ENCODE measurements at regions not wholly inside any gene's neighbourhood (a gene's known extent, or its start where the extent isn't known, plus 50 kb on each side); places are given as distances from the start of the nearest gene placed in this dataset.

GRCh38 chr6:51093871-51094270 is 275.2 kb downstream of the TFAP2B start:
- H4K8ac ChIP-seq (ENCODE audit: low read depth, low read length): no peak overlapping the region
- H3K9me3 ChIP-seq (ENCODE audit: insufficient read depth, low read depth, low read length): no peaks in the 10 kb centered on the region
- no CpG with 5 or more reads among the region's 3 CpGs for WGBS (ENCODE audit: extremely low coverage, insufficient coverage, insufficient read length)
- no peak overlapping the region for H4K12ac ChIP-seq (ENCODE audit: low read depth, low read length)
- H3K27ac ChIP-seq (ENCODE audit: low read depth, low read length): no peak overlapping the region
- no peak overlapping the region for H2BK120ac ChIP-seq (ENCODE audit: insufficient read depth, low read length, poor library complexity)
- peaks cover 3% of the 10 kb centered on the region for H3K27me3 ChIP-seq (ENCODE audit: insufficient read depth, low read length)
- no peak overlapping the region for H2BK12ac ChIP-seq (ENCODE audit: low read length)
- H3K79me1 ChIP-seq (ENCODE audit: low read length): no peaks in the 10 kb centered on the region
- no peak overlapping the region for H2AFZ ChIP-seq (ENCODE audit: insufficient read depth, low read length, poor library complexity)
- no peak overlapping the region for H3K4me3 ChIP-seq (ENCODE audit: low read depth, low read length)
- no peak overlapping the region for H3K4ac ChIP-seq (ENCODE audit: low read depth, low read length)
- no peak overlapping the region for H2AK5ac ChIP-seq (ENCODE audit: low read length)
- no peaks in the 10 kb centered on the region for H3K36me3 ChIP-seq (ENCODE audit: control insufficient read depth in 1 of 2, insufficient read depth in 2 of 2, low read length in 2 of 2)
- no peak overlapping the region for H3K18ac ChIP-seq (ENCODE audit: low read length)
- no peak overlapping the region for H3K14ac ChIP-seq (ENCODE audit: low read length)
- H3K4me2 ChIP-seq (ENCODE audit: low read length): no peak overlapping the region
- H3K23ac ChIP-seq (ENCODE audit: low read length): no peak overlapping the region
- H3K4me1 ChIP-seq (ENCODE audit: control insufficient read depth in 1 of 2, insufficient read depth in 2 of 2, low read length in 2 of 2): peaks cover 0 to 4% of the 10 kb centered on the region in 2 experiments
- no peak for DNase-seq
- no peaks in the 10 kb centered on the region for H3K79me2 ChIP-seq (ENCODE audit: control insufficient read depth, insufficient read depth, low read length, poor library complexity)
- no peak overlapping the region for H3K9ac ChIP-seq (ENCODE audit: low read length)
- H4K91ac ChIP-seq (ENCODE audit: low read depth, low read length): no peak overlapping the region
- H2BK5ac ChIP-seq (ENCODE audit: low read depth, low read length, poor library complexity): no peak overlapping the region

GRCh38 chr6:51094271-51094670 is 275.6 kb downstream of the TFAP2B start:
- no peak overlapping the region for H3K23ac ChIP-seq (ENCODE audit: low read length)
- H2BK12ac ChIP-seq (ENCODE audit: low read length): no peak overlapping the region
- no peak overlapping the region for H4K8ac ChIP-seq (ENCODE audit: low read depth, low read length)
- H3K4me2 ChIP-seq (ENCODE audit: low read length): no peak overlapping the region
- no peaks in the 10 kb centered on the region for H3K9me3 ChIP-seq (ENCODE audit: insufficient read depth, low read depth, low read length)
- H2AFZ ChIP-seq (ENCODE audit: insufficient read depth, low read length, poor library complexity): no peak overlapping the region
- H3K9ac ChIP-seq (ENCODE audit: low read length): no peak overlapping the region
- no peak overlapping the region for H3K27ac ChIP-seq (ENCODE audit: low read depth, low read length)
- no peaks in the 10 kb centered on the region for H3K79me2 ChIP-seq (ENCODE audit: control insufficient read depth, insufficient read depth, low read length, poor library complexity)
- no peak overlapping the region for H2BK5ac ChIP-seq (ENCODE audit: low read depth, low read length, poor library complexity)
- H2AK5ac ChIP-seq (ENCODE audit: low read length): no peak overlapping the region
- no peaks in the 10 kb centered on the region for H3K36me3 ChIP-seq (ENCODE audit: control insufficient read depth in 1 of 2, insufficient read depth in 2 of 2, low read length in 2 of 2)
- H3K4ac ChIP-seq (ENCODE audit: low read depth, low read length): no peak overlapping the region
- no CpG with 5 or more reads among the region's 1 CpG for WGBS (ENCODE audit: extremely low coverage, insufficient coverage, insufficient read length)
- H3K27me3 ChIP-seq (ENCODE audit: insufficient read depth, low read length): peaks cover 3% of the 10 kb centered on the region
- no peaks in the 10 kb centered on the region for H3K79me1 ChIP-seq (ENCODE audit: low read length)
- H3K4me1 ChIP-seq (ENCODE audit: control insufficient read depth in 1 of 2, insufficient read depth in 2 of 2, low read length in 2 of 2): peaks cover 0 to 4% of the 10 kb centered on the region in 2 experiments
- H3K18ac ChIP-seq (ENCODE audit: low read length): no peak overlapping the region
- no peak overlapping the region for H2BK120ac ChIP-seq (ENCODE audit: insufficient read depth, low read length, poor library complexity)
- no peak overlapping the region for H4K91ac ChIP-seq (ENCODE audit: low read depth, low read length)
- no peak overlapping the region for H3K4me3 ChIP-seq (ENCODE audit: low read depth, low read length)
- no peak overlapping the region for H4K12ac ChIP-seq (ENCODE audit: low read depth, low read length)
- no peak for DNase-seq
- H3K14ac ChIP-seq (ENCODE audit: low read length): no peak overlapping the region

GRCh38 chr6:51098246-51098645 is 279.6 kb downstream of the TFAP2B start:
- no peaks in the 10 kb centered on the region for H3K79me1 ChIP-seq (ENCODE audit: low read length)
- H3K4me3 ChIP-seq (ENCODE audit: low read depth, low read length): no peak overlapping the region
- H3K4ac ChIP-seq (ENCODE audit: low read depth, low read length): no peak overlapping the region
- DNase-seq: no peak
- H3K9ac ChIP-seq (ENCODE audit: low read length): no peak overlapping the region
- H2AFZ ChIP-seq (ENCODE audit: insufficient read depth, low read length, poor library complexity): no peak overlapping the region
- H2AK5ac ChIP-seq (ENCODE audit: low read length): no peak overlapping the region
- H2BK5ac ChIP-seq (ENCODE audit: low read depth, low read length, poor library complexity): no peak overlapping the region
- no peak overlapping the region for H4K91ac ChIP-seq (ENCODE audit: low read depth, low read length)
- H2BK120ac ChIP-seq (ENCODE audit: insufficient read depth, low read length, poor library complexity): no peak overlapping the region
- H3K27ac ChIP-seq (ENCODE audit: low read depth, low read length): no peak overlapping the region
- H4K12ac ChIP-seq (ENCODE audit: low read depth, low read length): no peak overlapping the region
- H3K79me2 ChIP-seq (ENCODE audit: control insufficient read depth, insufficient read depth, low read length, poor library complexity): no peaks in the 10 kb centered on the region
- H4K8ac ChIP-seq (ENCODE audit: low read depth, low read length): no peak overlapping the region
- no peak overlapping the region for H3K18ac ChIP-seq (ENCODE audit: low read length)
- H3K4me1 ChIP-seq (ENCODE audit: control insufficient read depth in 1 of 2, insufficient read depth in 2 of 2, low read length in 2 of 2): peaks cover 0 to 4% of the 10 kb centered on the region in 2 experiments
- no CpG with 5 or more reads among the region's 5 CpGs for WGBS (ENCODE audit: extremely low coverage, insufficient coverage, insufficient read length)
- H3K36me3 ChIP-seq (ENCODE audit: control insufficient read depth in 1 of 2, insufficient read depth in 2 of 2, low read length in 2 of 2): no peaks in the 10 kb centered on the region
- H2BK12ac ChIP-seq (ENCODE audit: low read length): no peak overlapping the region
- H3K27me3 ChIP-seq (ENCODE audit: insufficient read depth, low read length): no peaks in the 10 kb centered on the region
- H3K9me3 ChIP-seq (ENCODE audit: insufficient read depth, low read depth, low read length): no peaks in the 10 kb centered on the region
- H3K14ac ChIP-seq (ENCODE audit: low read length): no peak overlapping the region
- H3K23ac ChIP-seq (ENCODE audit: low read length): no peak overlapping the region
- no peak overlapping the region for H3K4me2 ChIP-seq (ENCODE audit: low read length)

GRCh38 chr6:51098791-51099190 is 280.1 kb downstream of the TFAP2B start:
- H3K79me1 ChIP-seq (ENCODE audit: low read length): no peaks in the 10 kb centered on the region
- no peak overlapping the region for H4K91ac ChIP-seq (ENCODE audit: low read depth, low read length)
- H2BK120ac ChIP-seq (ENCODE audit: insufficient read depth, low read length, poor library complexity): no peak overlapping the region
- H3K4me2 ChIP-seq (ENCODE audit: low read length): no peak overlapping the region
- no peak overlapping the region for H3K18ac ChIP-seq (ENCODE audit: low read length)
- no peak overlapping the region for H3K27ac ChIP-seq (ENCODE audit: low read depth, low read length)
- no peaks in the 10 kb centered on the region for H3K36me3 ChIP-seq (ENCODE audit: control insufficient read depth in 1 of 2, insufficient read depth in 2 of 2, low read length in 2 of 2)
- no peaks in the 10 kb centered on the region for H3K27me3 ChIP-seq (ENCODE audit: insufficient read depth, low read length)
- no peaks in the 10 kb centered on the region for H3K79me2 ChIP-seq (ENCODE audit: control insufficient read depth, insufficient read depth, low read length, poor library complexity)
- H2AFZ ChIP-seq (ENCODE audit: insufficient read depth, low read length, poor library complexity): no peak overlapping the region
- no peak overlapping the region for H4K8ac ChIP-seq (ENCODE audit: low read depth, low read length)
- no peak overlapping the region for H3K9ac ChIP-seq (ENCODE audit: low read length)
- no peaks in the 10 kb centered on the region for H3K9me3 ChIP-seq (ENCODE audit: insufficient read depth, low read depth, low read length)
- peaks cover 0 to 4% of the 10 kb centered on the region in 2 experiments for H3K4me1 ChIP-seq (ENCODE audit: control insufficient read depth in 1 of 2, insufficient read depth in 2 of 2, low read length in 2 of 2)
- no peak overlapping the region for H4K12ac ChIP-seq (ENCODE audit: low read depth, low read length)
- no peak overlapping the region for H2BK12ac ChIP-seq (ENCODE audit: low read length)
- H3K4ac ChIP-seq (ENCODE audit: low read depth, low read length): no peak overlapping the region
- H2BK5ac ChIP-seq (ENCODE audit: low read depth, low read length, poor library complexity): no peak overlapping the region
- H3K23ac ChIP-seq (ENCODE audit: low read length): no peak overlapping the region
- no peak overlapping the region for H3K4me3 ChIP-seq (ENCODE audit: low read depth, low read length)
- no peak for DNase-seq
- H2AK5ac ChIP-seq (ENCODE audit: low read length): no peak overlapping the region
- no peak overlapping the region for H3K14ac ChIP-seq (ENCODE audit: low read length)

All from trophoblast cell (in vitro differentiated cells and primary cell).